ENCODE measurements at regions not wholly inside any gene's neighbourhood (a gene's known extent, or its start where the extent isn't known, plus 50 kb on each side); places are given as distances from the start of the nearest gene placed in this dataset.
"Not testable (repeated sequence)": the region's sequence is repeated elsewhere in the genome, so short reads cannot be mapped to it uniquely, and the experiment has no call there.

GRCh38 chr1:120299433-120300057 is 115.3 kb upstream of the NBPF8 start:
- not testable (repeated sequence) for TF ChIP-seq CTCF (IDR thresholded peaks at IDR 0.05; ENCODE audit: low read length); EZH2 (IDR thresholded peaks at IDR 0.05; ENCODE audit: borderline replicate concordance, low read length)

Measured in OCI-LY1 (cell line).